Breast epithelium (tissue), 3 donors: ENCODE measurements at regions not wholly inside any gene's neighbourhood (a gene's known extent, or its start where the extent isn't known, plus 50 kb on each side); places are given as distances from the start of the nearest gene placed in this dataset.

Experiments
- CTCF ChIP-seq, 3 donors: fragments of 450-650 bp; IDR thresholded peaks; one replicate each; pipeline ENCODE4 v1.5.1; 2016 to 2017; ENCODE audit warnings: antibody characterized with exemption in 3 of 3, mild to moderate bottlenecking in 3 of 3, moderate library complexity in 3 of 3
- POLR2A ChIP-seq: fragments of 450-650 bp; IDR thresholded peaks from one replicate; pipeline ENCODE4 v1.6.1; 2016; ENCODE audit warnings: antibody characterized with exemption, mild to moderate bottlenecking, moderate library complexity

GRCh38 chr4:1523033-1523432 lies 116.8 kb upstream of the NKX1-1 start:
- no peak for TF ChIP-seq POLR2A
- no peak for TF ChIP-seq CTCF (IDR thresholded peaks at IDR 0.05)
